ENCODE measurements at regions not wholly inside any gene's neighbourhood (a gene's known extent, or its start where the extent isn't known, plus 50 kb on each side); places are given as distances from the start of the nearest gene placed in this dataset.

- Histone ChIP-seq H3K9ac (ENCODE audit: low read depth, low read length) (no peak overlapping the region), H3K4me3 (ENCODE audit: low read depth, low read length) (no peak overlapping the region), H3K9me3 (ENCODE audit: control insufficient read depth, insufficient read depth, low read length) (no peaks in the 10 kb centered on the region), H3K4me1 (ENCODE audit: control insufficient read depth, insufficient read depth, low read length) (peaks cover 20% of the 10 kb centered on the region), H3K36me3 (ENCODE audit: control insufficient read depth, insufficient read depth, low read length) (no peaks in the 10 kb centered on the region), H3K27me3 (ENCODE audit: control insufficient read depth, insufficient read depth, low read length) (no peaks in the 10 kb centered on the region), H3K27ac (ENCODE audit: low read depth, low read length) (no peak overlapping the region)
These were observed 339.4 kb upstream of the SNX7 start for GRCh38 chr1:98322086-98322485.

GRCh38 chr1:98321191-98321590 lies 340.3 kb upstream of the SNX7 start:
- Histone ChIP-seq H3K27ac (ENCODE audit: low read depth, low read length) (no peak overlapping the region), H3K27me3 (ENCODE audit: control insufficient read depth, insufficient read depth, low read length) (no peaks in the 10 kb centered on the region), H3K4me1 (ENCODE audit: control insufficient read depth, insufficient read depth, low read length) (peaks cover 20% of the 10 kb centered on the region), H3K9me3 (ENCODE audit: control insufficient read depth, insufficient read depth, low read length) (no peaks in the 10 kb centered on the region), H3K9ac (ENCODE audit: low read depth, low read length) (no peak overlapping the region), H3K36me3 (ENCODE audit: control insufficient read depth, insufficient read depth, low read length) (no peaks in the 10 kb centered on the region), H3K4me3 (ENCODE audit: low read depth, low read length) (no peak overlapping the region)

GRCh38 chr1:98316286-98316905 lies 345.1 kb upstream of the SNX7 start:
- no peak overlapping the region for H3K9ac ChIP-seq (ENCODE audit: low read depth, low read length)
- no peaks in the 10 kb centered on the region for H3K4me1 ChIP-seq (ENCODE audit: control insufficient read depth, insufficient read depth, low read length)
- no peak overlapping the region for H3K27ac ChIP-seq (ENCODE audit: low read depth, low read length)
- no peaks in the 10 kb centered on the region for H3K36me3 ChIP-seq (ENCODE audit: control insufficient read depth, insufficient read depth, low read length)
- no peaks in the 10 kb centered on the region for H3K9me3 ChIP-seq (ENCODE audit: control insufficient read depth, insufficient read depth, low read length)
- H3K27me3 ChIP-seq (ENCODE audit: control insufficient read depth, insufficient read depth, low read length), result no peaks in the 10 kb centered on the region
- H3K4me3 ChIP-seq (ENCODE audit: low read depth, low read length), result no peak overlapping the region

- Histone ChIP-seq H3K9me3 (ENCODE audit: control insufficient read depth, insufficient read depth, low read length) (no peaks in the 10 kb centered on the region), H3K27ac (ENCODE audit: low read depth, low read length) (no peak overlapping the region), H3K4me1 (ENCODE audit: control insufficient read depth, insufficient read depth, low read length) (no peaks in the 10 kb centered on the region), H3K27me3 (ENCODE audit: control insufficient read depth, insufficient read depth, low read length) (no peaks in the 10 kb centered on the region), H3K36me3 (ENCODE audit: control insufficient read depth, insufficient read depth, low read length) (no peaks in the 10 kb centered on the region), H3K9ac (ENCODE audit: low read depth, low read length) (no peak overlapping the region), H3K4me3 (ENCODE audit: low read depth, low read length) (no peak overlapping the region)
These were observed 346.2 kb upstream of the SNX7 start for GRCh38 chr1:98315309-98315708.

- no peaks in the 10 kb centered on the region for H3K36me3 ChIP-seq (ENCODE audit: control insufficient read depth, insufficient read depth, low read length)
- no peak overlapping the region for H3K27ac ChIP-seq (ENCODE audit: low read depth, low read length)
- H3K9me3 ChIP-seq (ENCODE audit: control insufficient read depth, insufficient read depth, low read length), result no peaks in the 10 kb centered on the region
- no peak overlapping the region for H3K4me3 ChIP-seq (ENCODE audit: low read depth, low read length)
- no peaks in the 10 kb centered on the region for H3K4me1 ChIP-seq (ENCODE audit: control insufficient read depth, insufficient read depth, low read length)
- no peaks in the 10 kb centered on the region for H3K27me3 ChIP-seq (ENCODE audit: control insufficient read depth, insufficient read depth, low read length)
- no peak overlapping the region for H3K9ac ChIP-seq (ENCODE audit: low read depth, low read length)
These were observed 346.9 kb upstream of the SNX7 start for GRCh38 chr1:98314601-98315000.

- no peak overlapping the region for H3K27ac ChIP-seq (ENCODE audit: low read depth, low read length)
- no peaks in the 10 kb centered on the region for H3K36me3 ChIP-seq (ENCODE audit: control insufficient read depth, insufficient read depth, low read length)
- no peak overlapping the region for H3K4me3 ChIP-seq (ENCODE audit: low read depth, low read length)
- H3K9ac ChIP-seq (ENCODE audit: low read depth, low read length), result no peak overlapping the region
- no peaks in the 10 kb centered on the region for H3K4me1 ChIP-seq (ENCODE audit: control insufficient read depth, insufficient read depth, low read length)
- no peaks in the 10 kb centered on the region for H3K9me3 ChIP-seq (ENCODE audit: control insufficient read depth, insufficient read depth, low read length)
- H3K27me3 ChIP-seq (ENCODE audit: control insufficient read depth, insufficient read depth, low read length), result no peaks in the 10 kb centered on the region
These were observed 354.9 kb upstream of the SNX7 start for GRCh38 chr1:98306517-98307089.

- Histone ChIP-seq H3K4me3 (ENCODE audit: low read depth, low read length) (no peak overlapping the region), H3K27ac (ENCODE audit: low read depth, low read length) (no peak overlapping the region), H3K9ac (ENCODE audit: low read depth, low read length) (no peak overlapping the region), H3K36me3 (ENCODE audit: control insufficient read depth, insufficient read depth, low read length) (no peaks in the 10 kb centered on the region), H3K4me1 (ENCODE audit: control insufficient read depth, insufficient read depth, low read length) (no peaks in the 10 kb centered on the region), H3K9me3 (ENCODE audit: control insufficient read depth, insufficient read depth, low read length) (no peaks in the 10 kb centered on the region), H3K27me3 (ENCODE audit: control insufficient read depth, insufficient read depth, low read length) (no peaks in the 10 kb centered on the region)
These were observed 356.2 kb upstream of the SNX7 start for GRCh38 chr1:98305362-98305761.

- Histone ChIP-seq H3K4me1 (ENCODE audit: control insufficient read depth, insufficient read depth, low read length) (no peaks in the 10 kb centered on the region), H3K9me3 (ENCODE audit: control insufficient read depth, insufficient read depth, low read length) (no peaks in the 10 kb centered on the region), H3K9ac (ENCODE audit: low read depth, low read length) (no peak overlapping the region), H3K27me3 (ENCODE audit: control insufficient read depth, insufficient read depth, low read length) (no peaks in the 10 kb centered on the region), H3K4me3 (ENCODE audit: low read depth, low read length) (no peak overlapping the region), H3K36me3 (ENCODE audit: control insufficient read depth, insufficient read depth, low read length) (no peaks in the 10 kb centered on the region), H3K27ac (ENCODE audit: low read depth, low read length) (no peak overlapping the region)
These were observed 356.6 kb upstream of the SNX7 start for GRCh38 chr1:98304888-98305287.

GRCh38 chr1:98299861-98300260 lies 361.7 kb upstream of the SNX7 start:
- H3K27me3 ChIP-seq (ENCODE audit: control insufficient read depth, insufficient read depth, low read length), result no peaks in the 10 kb centered on the region
- H3K36me3 ChIP-seq (ENCODE audit: control insufficient read depth, insufficient read depth, low read length), result no peaks in the 10 kb centered on the region
- H3K27ac ChIP-seq (ENCODE audit: low read depth, low read length), result no peak overlapping the region
- H3K4me3 ChIP-seq (ENCODE audit: low read depth, low read length), result no peak overlapping the region
- H3K9ac ChIP-seq (ENCODE audit: low read depth, low read length), result no peak overlapping the region
- H3K4me1 ChIP-seq (ENCODE audit: control insufficient read depth, insufficient read depth, low read length), result peaks cover 3% of the 10 kb centered on the region; the same call in 1 of the 2 replicates
- H3K9me3 ChIP-seq (ENCODE audit: control insufficient read depth, insufficient read depth, low read length), result no peaks in the 10 kb centered on the region

GRCh38 chr1:98299313-98299712 lies 362.2 kb upstream of the SNX7 start:
- H3K4me3 ChIP-seq (ENCODE audit: low read depth, low read length), result no peak overlapping the region
- no peaks in the 10 kb centered on the region for H3K9me3 ChIP-seq (ENCODE audit: control insufficient read depth, insufficient read depth, low read length)
- H3K27ac ChIP-seq (ENCODE audit: low read depth, low read length), result no peak overlapping the region
- no peak overlapping the region for H3K9ac ChIP-seq (ENCODE audit: low read depth, low read length)
- no peaks in the 10 kb centered on the region for H3K27me3 ChIP-seq (ENCODE audit: control insufficient read depth, insufficient read depth, low read length)
- H3K36me3 ChIP-seq (ENCODE audit: control insufficient read depth, insufficient read depth, low read length), result no peaks in the 10 kb centered on the region
- peaks cover 3% of the 10 kb centered on the region; the same call in 1 of the 2 replicates for H3K4me1 ChIP-seq (ENCODE audit: control insufficient read depth, insufficient read depth, low read length)

- no peaks in the 10 kb centered on the region for H3K27me3 ChIP-seq (ENCODE audit: control insufficient read depth, insufficient read depth, low read length)
- H3K9ac ChIP-seq (ENCODE audit: low read depth, low read length), result no peak overlapping the region
- peaks cover 3% of the 10 kb centered on the region; the same call in 1 of the 2 replicates for H3K4me1 ChIP-seq (ENCODE audit: control insufficient read depth, insufficient read depth, low read length)
- H3K36me3 ChIP-seq (ENCODE audit: control insufficient read depth, insufficient read depth, low read length), result no peaks in the 10 kb centered on the region
- no peaks in the 10 kb centered on the region for H3K9me3 ChIP-seq (ENCODE audit: control insufficient read depth, insufficient read depth, low read length)
- H3K4me3 ChIP-seq (ENCODE audit: low read depth, low read length), result no peak overlapping the region
- H3K27ac ChIP-seq (ENCODE audit: low read depth, low read length), result no peak overlapping the region
These were observed 363.2 kb upstream of the SNX7 start for GRCh38 chr1:98298319-98298718.

All from HUES48 (cell line).